IMR-90 (cell line): ENCODE measurements at regions not wholly inside any gene's neighbourhood (a gene's known extent, or its start where the extent isn't known, plus 50 kb on each side); places are given as distances from the start of the nearest gene placed in this dataset.

ENCODE experiments used
- ATAC-seq: fragments of 200-7000 bp; cut with Tn5 transposase; 2 replicates; pipeline ENCODE4 v1.9.1; 2020; ENCODE audit warnings: low read depth, mild to moderate bottlenecking, moderate library complexity
- BruUV-seq: library from RNA; stranded (reverse); fragments of 400-500 nt; replicated peaks from 2 replicates; lab custom pipeline; 2021; lab: Mats Ljungman, UMichigan
- CTCF ChIA-PET: fragments of 300-600 bp; formaldehyde crosslinking; extraction: SDS; loops from one replicate; lab custom pipeline; 2021; ENCODE audit warnings: antibody characterized with exemption; lab: Yijun Ruan, JAX
- POLR2A ChIA-PET: fragments of 300-600 bp; sonication (Branson Sonifier 250); formaldehyde crosslinking; loops from one replicate; lab custom pipeline; 2022; ENCODE audit warnings: antibody characterized with exemption; ENCODE audit not compliant: unreplicated experiment; lab: Charles Lee
- DNase-seq: peaks from one replicate; pipeline ENCODE4 v3.0.0; 2013
- H2AFZ ChIP-seq: replicated peaks from 2 replicates; pipeline ENCODE3; 2013; ENCODE audit warnings: low read length, mild to moderate bottlenecking; ENCODE audit not compliant: poor library complexity
- H2AK5ac ChIP-seq: 2 replicates; pipeline ENCODE4 v1.6.1; 2013; ENCODE audit warnings: low read depth, low read length, inconsistent platforms
- H2AK9ac ChIP-seq: replicated peaks from 2 replicates; pipeline ENCODE3; 2013; ENCODE audit warnings: mild to moderate bottlenecking, low read depth, low read length, moderate library complexity; ENCODE audit not compliant: poor library complexity
- H2BK120ac ChIP-seq: 2 replicates; pipeline ENCODE4 v1.6.1; 2013; ENCODE audit warnings: low read depth, low read length, inconsistent platforms
- H2BK15ac ChIP-seq: 3 replicates; pipeline ENCODE4 v1.6.1; 2013; ENCODE audit warnings: low read depth, low read length, inconsistent platforms
- H2BK20ac ChIP-seq: 2 replicates; pipeline ENCODE4 v1.6.1; 2013; ENCODE audit warnings: low read depth, mild to moderate bottlenecking, inconsistent platforms, low read length, moderate library complexity
- H2BK5ac ChIP-seq: 2 replicates; pipeline ENCODE4 v1.6.1; 2013; ENCODE audit warnings: mild to moderate bottlenecking, low read depth, low read length, inconsistent platforms; ENCODE audit not compliant: poor library complexity, severe bottlenecking
- H3K14ac ChIP-seq: replicated peaks from 2 replicates; pipeline ENCODE4 v1.6.1; 2013; ENCODE audit warnings: low read depth, low read length, inconsistent platforms
- H3K18ac ChIP-seq: 2 replicates; pipeline ENCODE4 v1.6.1; 2013; ENCODE audit warnings: low read depth, low read length, control low read depth
- H3K23ac ChIP-seq: 2 replicates; pipeline ENCODE4 v1.6.1; 2013; ENCODE audit warnings: low read depth, low read length, inconsistent platforms
- H3K27ac ChIP-seq: 2 replicates; pipeline ENCODE4 v1.5.1; 2013; ENCODE audit warnings: mild to moderate bottlenecking, control low read depth, low read length; ENCODE audit not compliant: insufficient read depth
- H3K27me3 ChIP-seq: 2 replicates; pipeline ENCODE4 v1.6.1; 2013; ENCODE audit warnings: low read length; ENCODE audit not compliant: control insufficient read depth, insufficient read depth
- H3K36me3 ChIP-seq: 2 replicates; pipeline ENCODE4 v1.6.1; 2013; ENCODE audit warnings: low read length, mixed read lengths; ENCODE audit not compliant: control insufficient read depth, insufficient read depth
- H3K4ac ChIP-seq: 2 replicates; pipeline ENCODE4 v1.6.1; 2013; ENCODE audit warnings: low read depth, low read length, inconsistent platforms
- H3K4me1 ChIP-seq: 2 replicates; pipeline ENCODE4 v1.6.1; 2013; ENCODE audit warnings: low read length, mixed read lengths; ENCODE audit not compliant: control insufficient read depth, insufficient read depth
- H3K4me2 ChIP-seq: 2 replicates; pipeline ENCODE4 v1.6.1; 2013; ENCODE audit warnings: low read depth, mild to moderate bottlenecking, control low read depth, low read length, moderate library complexity
- H3K4me3 ChIP-seq: 2 replicates; pipeline ENCODE4 v1.5.1; 2013; ENCODE audit warnings: low read depth, mild to moderate bottlenecking, control low read depth, low read length, moderate library complexity; ENCODE audit not compliant: insufficient read depth
- H3K56ac ChIP-seq: 2 replicates; pipeline ENCODE4 v1.6.1; 2013; ENCODE audit warnings: low read length, inconsistent platforms; ENCODE audit not compliant: insufficient read depth; ENCODE audit errors: extremely low read depth
- H3K79me1 ChIP-seq, 2 experiments: 2 replicates each; pipeline ENCODE4 v1.6.1; 2013; ENCODE audit warnings: low read length in 2 of 2, inconsistent platforms in 1 of 2, low read depth in 1 of 2
- H3K9ac ChIP-seq: 2 replicates; pipeline ENCODE4 v1.6.1; 2013; ENCODE audit warnings: low read depth, low read length, control low read depth
- H3K9me1 ChIP-seq: 2 replicates; pipeline ENCODE4 v1.6.1; 2013; ENCODE audit warnings: low read length, inconsistent platforms; ENCODE audit not compliant: insufficient read depth
- H3K9me3 ChIP-seq: 2 replicates; pipeline ENCODE4 v1.6.1; 2013; ENCODE audit warnings: low read length; ENCODE audit not compliant: control insufficient read depth, insufficient read depth
- H4K20me1 ChIP-seq: 2 replicates; pipeline ENCODE4 v1.6.1; 2013; ENCODE audit warnings: low read length, inconsistent platforms; ENCODE audit not compliant: insufficient read depth
- H4K5ac ChIP-seq: 2 replicates; pipeline ENCODE4 v1.6.1; 2013; ENCODE audit warnings: mild to moderate bottlenecking, low read depth, low read length, control low read depth
- H4K8ac ChIP-seq, 2 experiments: 2 replicates each; pipeline ENCODE4 v1.6.1; 2013; ENCODE audit warnings: low read depth in 2 of 2, low read length in 2 of 2, control low read depth in 1 of 2, inconsistent platforms in 1 of 2
- H4K91ac ChIP-seq: 2 replicates; pipeline ENCODE4 v1.6.1; 2013; ENCODE audit warnings: low read depth, low read length, inconsistent platforms; ENCODE audit not compliant: insufficient read depth
- BHLHE40 ChIP-seq: fragments of 150-350 bp; IDR thresholded peaks from 2 replicates; pipeline ENCODE4 v1.6.1; 2016; ENCODE audit warnings: mild to moderate bottlenecking, low read depth, low read length
- CEBPB ChIP-seq: IDR thresholded peaks from 2 replicates; pipeline ENCODE4 v1.6.1; 2012; ENCODE audit warnings: low read depth, low read length, improper control_type of control experiment
- CHD1 ChIP-seq: IDR thresholded peaks from 2 replicates; pipeline ENCODE4 v1.6.1; 2012; ENCODE audit warnings: low read depth, low read length, improper control_type of control experiment
- ELK1 ChIP-seq: fragments of 150-350 bp; IDR thresholded peaks from 2 replicates; pipeline ENCODE4 v1.6.1; 2016; ENCODE audit warnings: low read depth, mild to moderate bottlenecking, low read length, moderate library complexity, borderline replicate concordance
- FOS ChIP-seq: fragments of 150-350 bp; IDR thresholded peaks from 2 replicates; pipeline ENCODE4 v1.6.1; 2016; ENCODE audit warnings: low read depth, low read length
- MAFK ChIP-seq: IDR thresholded peaks from 2 replicates; pipeline ENCODE4 v1.6.1; 2012; ENCODE audit warnings: low read depth, low read length, improper control_type of control experiment
- MAZ ChIP-seq: IDR thresholded peaks from 2 replicates; pipeline ENCODE4 v1.6.1; 2012; ENCODE audit warnings: low read depth, mild to moderate bottlenecking, low read length, improper control_type of control experiment, moderate library complexity, borderline replicate concordance
- MXI1 ChIP-seq: IDR thresholded peaks from 2 replicates; pipeline ENCODE4 v1.6.1; 2012; ENCODE audit warnings: low read depth, mild to moderate bottlenecking, low read length, moderate library complexity, borderline replicate concordance
- NFE2L2 ChIP-seq: fragments of 150-350 bp; IDR thresholded peaks from 2 replicates; pipeline ENCODE4 v1.6.1; 2016; ENCODE audit warnings: low read depth, mild to moderate bottlenecking, low read length
- POLR2A ChIP-seq: IDR thresholded peaks from 2 replicates; pipeline ENCODE4 v1.6.1; 2012; ENCODE audit warnings: mild to moderate bottlenecking, low read depth, low read length
- RAD21 ChIP-seq: IDR thresholded peaks from 2 replicates; pipeline ENCODE4 v1.6.1; 2012; ENCODE audit warnings: low read length, improper control_type of control experiment
- RCOR1 ChIP-seq: IDR thresholded peaks from 2 replicates; pipeline ENCODE4 v1.6.1; 2012; ENCODE audit warnings: mild to moderate bottlenecking, low read length, improper control_type of control experiment; ENCODE audit not compliant: insufficient replicate concordance
- RFX5 ChIP-seq: IDR thresholded peaks from 2 replicates; pipeline ENCODE4 v1.8.0; 2012; ENCODE audit warnings: low read depth, mild to moderate bottlenecking, low read length, moderate library complexity
- SMC3 ChIP-seq: fragments of 150-350 bp; IDR thresholded peaks from 2 replicates; pipeline ENCODE4 v1.6.1; 2016; ENCODE audit warnings: low read depth, mild to moderate bottlenecking, antibody characterized with exemption, low read length, moderate library complexity
- WGBS, 2 experiments: methylation state at CpG; one replicate each; pipeline versions ENCODE4 v1.1.5 to v1.1.7; 2013; ENCODE audit warnings: missing lambda C conversion rate in 2 of 2; ENCODE audit not compliant: insufficient read length in 1 of 2; ENCODE audit errors: extremely low coverage in 2 of 2; 5-methylcytosine and 5-hydroxymethylcytosine counted together
- dilution Hi-C: fragments of 300-500 bp; cut with HindIII; formaldehyde crosslinking; loops from one replicate; pipeline ENCODE4 v1.14.3; 2018; ENCODE audit warnings: low sequenced_read_pairs; ENCODE audit not compliant: unreplicated experiment
- in situ Hi-C: fragments of 300-500 bp; cut with MboI; formaldehyde crosslinking; loops from 3 replicates; pipeline ENCODE4 v1.14.3; 2019; ENCODE audit warnings: low sequenced_read_pairs, inconsistent platforms, mixed read lengths
- intact Hi-C: fragments of 100-400 bp; cut with micrococcal nuclease; formaldehyde crosslinking; loops from 2 replicates; pipeline ENCODE4 v1.10.0; 2022
- TF ChIP-seq, protein P1 (sequence below): fragments of 150-350 bp; IDR thresholded peaks from 2 replicates; pipeline ENCODE4 v1.6.1; 2017; ENCODE audit warnings: mild to moderate bottlenecking, antibody characterized with exemption, low read length, low read depth
- TF ChIP-seq, protein P2 (sequence below): conservative IDR thresholded peaks from 2 replicates; pipeline ENCODE4 v1.5.1; 2012; ENCODE audit warnings: mild to moderate bottlenecking, low read depth, low read length, improper control_type of control experiment

DNA sequence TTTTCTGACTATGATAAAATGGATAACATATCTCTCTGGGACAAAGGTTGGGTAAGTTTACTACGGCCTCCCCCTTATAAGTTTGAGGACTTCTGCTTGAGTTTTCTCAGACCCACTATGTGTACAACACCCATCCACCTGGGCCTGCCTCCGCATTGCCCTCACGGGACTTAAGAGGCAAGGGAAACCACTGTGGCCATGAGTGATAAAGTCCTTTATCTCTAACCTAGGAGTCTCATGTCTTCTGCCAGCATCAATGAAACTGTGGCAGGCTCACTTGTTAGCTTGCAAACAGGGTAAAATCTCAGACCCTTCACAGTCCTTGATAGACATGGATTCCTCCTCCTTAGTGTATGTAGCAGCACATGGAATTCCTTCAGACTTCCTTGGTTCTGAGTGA, 173.4 kb upstream of the MYLIP start:
- Histone ChIP-seq H4K5ac (no peak overlapping the region), H3K9ac (no peak overlapping the region), H4K20me1 (no peaks in the 10 kb centered on the region), H2BK20ac (no peak overlapping the region), H2BK120ac (no peak overlapping the region), H2AK9ac (no peak overlapping the region), H3K4ac (no peak overlapping the region), H2BK15ac (no peak overlapping the region), H3K27me3 (no peaks in the 10 kb centered on the region; the same call in 1 of the 2 replicates), H3K4me2 (no peak overlapping the region), H3K18ac (no peak overlapping the region), H3K14ac (no peak overlapping the region), H3K9me3 (no peaks in the 10 kb centered on the region), H3K27ac (no peak overlapping the region), H2AK5ac (no peak overlapping the region), H3K23ac (no peak overlapping the region), H3K56ac (no peak overlapping the region), H2AFZ (no peak overlapping the region), H4K91ac (no peak overlapping the region), H3K9me1 (no peaks in the 10 kb centered on the region), H3K36me3 (no peaks in the 10 kb centered on the region), H2BK5ac (no peak overlapping the region), H3K4me3 (no peak overlapping the region), H3K79me1 (no peaks in the 10 kb centered on the region), H4K8ac (no peak overlapping the region), H3K4me1 (no peaks in the 10 kb centered on the region; the same call in 1 of the 2 replicates)
- intact Hi-C loops (no loop called here), in situ Hi-C loops (no loop called here), dilution Hi-C loops (no loop called here)
- WGBS, 2 experiments: no CpG with 5 or more reads among the region's 3 CpGs
- POLR2A ChIA-PET: no interaction called here
- no TSS peak for BruUV-seq
- DNase-seq (no peak), ATAC-seq (no peak)
- no peak for TF ChIP-seq FOS
- TF ChIP-seq, protein P1, sequence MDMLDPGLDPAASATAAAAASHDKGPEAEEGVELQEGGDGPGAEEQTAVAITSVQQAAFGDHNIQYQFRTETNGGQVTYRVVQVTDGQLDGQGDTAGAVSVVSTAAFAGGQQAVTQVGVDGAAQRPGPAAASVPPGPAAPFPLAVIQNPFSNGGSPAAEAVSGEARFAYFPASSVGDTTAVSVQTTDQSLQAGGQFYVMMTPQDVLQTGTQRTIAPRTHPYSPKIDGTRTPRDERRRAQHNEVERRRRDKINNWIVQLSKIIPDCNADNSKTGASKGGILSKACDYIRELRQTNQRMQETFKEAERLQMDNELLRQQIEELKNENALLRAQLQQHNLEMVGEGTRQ: no peak
- no peak for TF ChIP-seq CEBPB
- no peak for TF ChIP-seq BHLHE40
- no peak for TF ChIP-seq SMC3
- no peak for TF ChIP-seq RAD21
- TF ChIP-seq MAZ: no peak
- TF ChIP-seq, protein P2, sequence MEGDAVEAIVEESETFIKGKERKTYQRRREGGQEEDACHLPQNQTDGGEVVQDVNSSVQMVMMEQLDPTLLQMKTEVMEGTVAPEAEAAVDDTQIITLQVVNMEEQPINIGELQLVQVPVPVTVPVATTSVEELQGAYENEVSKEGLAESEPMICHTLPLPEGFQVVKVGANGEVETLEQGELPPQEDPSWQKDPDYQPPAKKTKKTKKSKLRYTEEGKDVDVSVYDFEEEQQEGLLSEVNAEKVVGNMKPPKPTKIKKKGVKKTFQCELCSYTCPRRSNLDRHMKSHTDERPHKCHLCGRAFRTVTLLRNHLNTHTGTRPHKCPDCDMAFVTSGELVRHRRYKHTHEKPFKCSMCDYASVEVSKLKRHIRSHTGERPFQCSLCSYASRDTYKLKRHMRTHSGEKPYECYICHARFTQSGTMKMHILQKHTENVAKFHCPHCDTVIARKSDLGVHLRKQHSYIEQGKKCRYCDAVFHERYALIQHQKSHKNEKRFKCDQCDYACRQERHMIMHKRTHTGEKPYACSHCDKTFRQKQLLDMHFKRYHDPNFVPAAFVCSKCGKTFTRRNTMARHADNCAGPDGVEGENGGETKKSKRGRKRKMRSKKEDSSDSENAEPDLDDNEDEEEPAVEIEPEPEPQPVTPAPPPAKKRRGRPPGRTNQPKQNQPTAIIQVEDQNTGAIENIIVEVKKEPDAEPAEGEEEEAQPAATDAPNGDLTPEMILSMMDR: no peak
- no peak for TF ChIP-seq MAFK
- TF ChIP-seq NFE2L2: no peak
- TF ChIP-seq ELK1: no peak
- no peak for TF ChIP-seq RFX5
- TF ChIP-seq CHD1: no peak
- TF ChIP-seq MXI1: no peak
- no peak for TF ChIP-seq RCOR1
- no peak for TF ChIP-seq POLR2A
- CTCF ChIA-PET: no interaction called here
